Stimulated activated CD8-positive, alpha-beta memory T cell treated with anti-CD3 and anti-CD28 coated beads, Interleukin-2, amount 100 ng/mL, for 1 hour (primary cell): ENCODE measurements at regions not wholly inside any gene's neighbourhood (a gene's known extent, or its start where the extent isn't known, plus 50 kb on each side); places are given as distances from the start of the nearest gene placed in this dataset.
"Not testable (repeated sequence)": the region's sequence is repeated elsewhere in the genome, so short reads cannot be mapped to it uniquely, and the experiment has no call there.

Experiments
- DNase-seq, 2 donors: peaks; one replicate each; pipeline ENCODE4 v3.0.0-alpha.2; 2020; ENCODE audit warnings: low read depth in 2 of 2

DNA sequence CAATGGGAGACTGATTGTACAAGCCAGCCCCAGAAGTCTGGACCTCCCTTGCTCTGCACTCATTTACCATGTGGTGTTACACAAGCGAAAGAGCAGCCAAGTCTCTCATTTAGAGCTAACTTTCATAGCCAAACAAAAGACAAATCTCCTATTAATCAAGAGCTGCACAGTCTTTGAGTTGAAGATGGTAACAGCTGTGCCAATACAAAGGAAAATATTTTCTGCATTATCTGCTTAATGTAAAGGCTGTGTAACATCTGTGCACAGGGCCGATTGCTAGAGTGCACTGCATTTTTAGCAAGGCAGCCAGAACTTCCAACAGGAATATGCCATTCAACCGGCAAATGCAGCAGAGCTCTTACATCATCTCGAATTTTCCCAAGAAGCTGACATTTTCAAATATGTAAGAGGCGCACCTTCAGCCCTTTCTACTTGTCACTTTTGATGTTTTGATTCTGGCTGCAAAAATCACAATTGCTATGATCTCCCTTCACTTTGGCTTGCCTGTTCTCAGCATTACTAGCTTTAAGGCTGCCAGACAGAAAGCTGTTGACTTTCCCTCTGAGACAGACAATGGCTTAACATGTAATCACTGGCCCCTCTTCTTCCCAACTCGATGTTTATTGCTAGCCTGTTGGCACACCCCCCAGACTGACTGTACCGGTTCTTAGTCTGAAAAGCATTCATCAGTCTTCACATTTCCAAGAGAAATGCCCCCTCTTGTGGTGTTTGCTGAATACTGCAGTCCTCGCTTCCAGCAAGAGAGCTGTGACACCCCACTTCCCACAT is 96.9 kb upstream of the TANK start:
- DNase-seq = peak; percentile 33

DNA sequence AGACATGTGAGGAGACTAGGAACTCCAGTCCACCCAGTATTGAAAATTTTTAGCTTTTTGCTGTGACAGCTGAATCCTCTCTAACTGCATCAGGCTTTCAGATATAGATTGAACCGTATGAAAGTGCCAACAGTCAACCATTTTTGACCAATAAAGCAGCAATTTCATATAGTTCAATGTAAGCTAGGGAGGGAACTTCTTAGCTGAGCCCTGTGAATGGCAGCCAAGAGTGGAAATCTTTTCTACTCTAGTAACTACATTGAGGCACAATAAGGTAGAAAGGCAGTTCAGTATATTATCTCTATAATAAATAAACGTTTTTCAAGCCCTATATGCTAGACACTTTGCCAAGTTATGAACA is 96.3 kb upstream of the TANK start:
- no peak for DNase-seq

DNA sequence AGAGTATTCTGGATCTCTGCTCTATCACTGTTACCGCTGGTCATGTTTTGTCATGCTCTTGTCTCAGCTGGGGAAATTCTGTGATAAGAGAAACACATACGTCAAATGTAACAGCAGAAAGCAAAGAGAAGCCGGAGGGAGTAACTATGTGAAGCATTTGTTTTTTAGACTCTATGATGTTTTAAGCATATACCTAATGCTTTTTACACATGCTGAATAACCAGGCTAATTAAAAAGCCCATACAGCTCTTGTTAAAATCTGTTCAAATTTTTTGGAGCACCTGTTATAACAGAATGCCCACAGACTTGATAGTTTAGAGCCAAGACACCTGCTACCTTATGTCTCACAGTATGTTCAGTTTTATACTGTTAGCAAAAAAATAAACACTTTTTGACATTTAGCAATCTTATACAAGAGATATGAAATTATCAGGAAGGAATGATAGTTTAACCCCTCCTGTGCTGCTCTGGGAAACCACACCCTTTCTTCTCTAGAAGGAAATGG is 92.3 kb upstream of the TANK start:
- no peak for DNase-seq

- no peak for DNase-seq
Observed at GRCh38 chr2:161068670-161069069, 91.6 kb upstream of the TANK start.

DNA sequence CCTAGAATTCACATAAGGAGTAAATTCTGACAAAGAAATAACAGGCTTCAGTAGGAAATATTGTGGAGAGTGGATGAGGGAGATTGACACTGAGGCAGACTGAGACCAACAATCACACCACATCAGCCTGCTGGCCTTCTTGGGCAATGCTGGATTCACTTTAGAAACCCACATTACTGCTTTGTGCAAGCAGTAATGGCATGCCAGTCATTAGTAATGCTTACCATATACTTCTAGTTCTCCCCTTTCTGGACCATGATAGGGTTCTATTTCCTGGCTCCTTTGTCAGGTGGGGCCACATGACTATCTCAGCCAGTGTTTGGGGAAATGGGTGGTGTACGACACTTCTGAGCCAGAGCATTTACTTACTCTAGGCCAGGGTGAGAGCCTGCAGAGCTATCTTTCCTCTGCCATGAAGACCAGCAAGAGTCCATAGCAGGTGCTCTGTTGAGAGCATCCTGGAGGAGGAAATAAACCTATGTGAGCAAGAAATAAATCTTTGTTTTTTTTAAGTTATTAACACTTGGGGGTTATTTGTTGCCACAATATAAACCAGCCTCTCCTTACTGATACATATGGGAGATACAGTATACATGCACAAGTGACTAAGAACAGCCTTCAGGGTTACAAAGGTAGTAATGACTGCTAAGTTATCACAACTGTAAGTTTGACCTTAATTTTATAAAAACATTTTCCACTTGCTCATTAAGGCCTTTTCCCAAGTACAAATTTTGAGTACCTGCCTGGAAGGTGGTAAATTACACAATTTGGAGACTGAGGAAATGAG is 89.3 kb upstream of the TANK start:
- no peak for DNase-seq

DNA sequence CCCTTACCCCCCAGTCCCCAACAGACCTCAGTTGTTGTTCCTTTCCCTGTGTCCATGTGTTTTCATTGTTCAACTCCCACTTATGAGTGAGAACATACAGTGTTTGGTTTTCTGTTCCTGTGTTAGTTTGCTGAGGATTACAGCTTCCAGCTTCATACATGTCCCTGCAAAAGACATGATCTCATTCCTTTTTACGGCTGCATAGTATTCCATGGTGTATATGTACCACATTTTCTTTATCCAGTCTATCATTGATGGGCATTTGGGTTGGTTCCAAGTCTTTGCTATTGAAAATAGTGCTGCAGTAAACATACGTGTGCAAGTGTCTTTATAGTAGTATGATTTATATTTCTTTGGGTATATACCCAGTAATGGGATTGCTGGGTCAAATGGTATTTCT is 87.8 kb upstream of the TANK start:
- DNase-seq = not testable (repeated sequence)

DNA sequence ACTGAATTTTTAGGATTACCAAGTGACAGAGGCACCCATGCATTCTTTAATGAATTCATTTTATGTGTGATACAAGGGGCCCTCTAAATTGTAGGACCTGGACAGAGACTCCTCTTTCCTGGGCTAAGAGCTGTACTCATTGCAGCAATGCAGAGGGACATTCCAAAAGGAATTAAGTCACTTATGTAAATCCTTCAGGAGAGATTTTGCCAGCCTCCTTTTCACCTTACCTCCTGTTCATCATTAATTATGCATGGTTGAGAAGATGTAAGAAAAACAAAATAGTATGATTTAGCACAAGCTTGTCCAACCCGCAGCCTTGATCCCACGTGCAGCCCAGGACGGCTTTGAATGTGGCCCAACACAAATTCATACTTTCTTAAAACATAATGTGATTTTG is 84.5 kb upstream of the TANK start:
- DNase-seq = no peak

- DNase-seq = no peak
Observed at GRCh38 chr2:161076936-161077335, 83.3 kb upstream of the TANK start.

GRCh38 chr2:161077367-161078210 is 82.6 kb upstream of the TANK start:
- DNase-seq = peak; percentile 19 to 20

DNA sequence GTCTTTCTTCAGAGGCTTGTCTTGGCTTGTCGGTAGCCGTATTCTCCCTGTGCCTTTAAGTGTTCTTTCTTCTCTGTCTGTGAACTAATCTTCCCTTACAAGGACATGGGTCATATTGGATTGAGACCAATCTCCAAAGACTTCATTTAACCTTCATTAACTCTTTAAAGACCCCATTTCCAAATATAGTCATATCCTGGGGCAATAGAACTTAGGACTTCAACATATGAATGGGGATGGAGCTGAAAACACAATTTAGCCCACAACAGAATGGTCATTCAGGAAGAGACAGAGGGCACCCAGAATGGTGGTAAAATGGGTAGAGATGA is 82.1 kb upstream of the TANK start:
- no peak for DNase-seq

DNA sequence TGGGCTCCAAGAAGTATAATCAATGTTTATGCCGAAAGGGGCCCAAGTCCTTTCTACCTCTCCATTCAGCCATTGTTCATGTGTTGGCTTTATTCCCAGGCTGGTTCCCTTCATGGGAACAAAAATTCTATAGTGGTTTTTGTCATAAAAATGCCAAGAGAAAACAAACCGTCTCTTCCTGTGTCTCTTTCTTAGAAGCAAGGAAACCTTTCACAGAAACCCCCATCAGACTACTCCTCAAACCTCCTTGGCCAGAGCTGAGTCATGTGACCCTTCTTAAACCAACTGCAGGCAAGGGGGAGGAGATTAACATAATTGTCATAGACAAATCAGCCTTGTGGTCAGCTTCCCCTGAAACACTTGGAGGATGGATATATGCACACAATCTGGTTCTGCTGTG is 75.1 kb upstream of the TANK start:
- no peak for DNase-seq

GRCh38 chr2:161088658-161089350 is 71.4 kb upstream of the TANK start:
- DNase-seq = no peak

- DNase-seq = no peak
Observed at GRCh38 chr2:161090411-161090810, 69.8 kb upstream of the TANK start.

- DNase-seq = no peak
Observed at GRCh38 chr2:161095314-161095713, 64.9 kb upstream of the TANK start.

- no peak for DNase-seq
Observed at GRCh38 chr2:161096336-161096735, 63.9 kb upstream of the TANK start.

GRCh38 chr2:161097157-161097556 is 63.1 kb upstream of the TANK start:
- DNase-seq = no peak

DNA sequence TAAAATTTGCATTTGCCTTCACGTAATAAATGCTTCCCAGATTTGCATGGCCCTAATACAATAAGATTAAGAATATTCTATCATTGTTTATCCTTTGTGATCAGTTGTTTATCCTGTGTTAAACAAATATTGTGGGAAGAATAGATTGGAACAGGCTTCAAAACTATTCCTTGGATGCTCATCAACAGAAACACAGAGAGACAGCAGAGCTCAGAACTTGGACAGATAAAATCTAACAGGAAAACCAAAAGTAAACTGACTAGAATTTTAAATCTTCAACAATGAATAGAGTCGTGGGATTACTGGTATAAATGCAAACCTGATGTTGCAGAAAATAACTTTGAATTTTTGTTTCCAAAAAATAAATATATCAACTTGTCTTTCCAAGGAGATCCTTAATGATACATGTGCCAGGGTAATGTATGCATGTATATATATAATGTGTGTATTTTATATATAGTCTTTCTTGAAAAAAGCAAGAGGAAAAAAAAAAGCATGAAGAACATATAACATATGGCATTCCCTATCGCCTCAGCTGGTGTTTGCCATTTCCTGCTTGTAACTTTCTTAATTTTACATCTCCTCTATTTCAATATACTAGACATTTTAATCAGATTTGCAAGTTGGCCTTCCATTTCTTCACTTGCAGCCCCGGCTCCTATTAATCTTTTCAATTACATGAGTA is 59.9 kb upstream of the TANK start:
- DNase-seq = no peak

DNA sequence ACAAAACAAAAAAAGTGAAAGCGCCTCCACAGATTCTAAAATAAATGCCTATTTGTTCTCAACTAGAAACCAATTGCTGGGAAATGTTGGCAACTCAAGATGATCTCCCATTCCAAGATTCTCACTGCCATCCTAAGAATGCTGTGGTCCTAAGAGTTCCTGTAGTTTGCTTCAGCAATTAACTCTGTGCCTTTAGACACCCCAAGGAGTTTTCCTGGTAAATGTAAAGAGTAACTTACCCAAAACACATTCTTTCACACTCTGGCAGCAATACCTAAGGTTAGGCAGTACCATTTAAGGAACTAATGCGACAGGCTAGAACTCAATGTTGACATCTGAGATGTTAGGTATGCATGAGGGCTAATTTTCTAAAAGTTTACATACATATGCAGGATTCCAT is 58.8 kb upstream of the TANK start:
- no peak for DNase-seq

- no peak for DNase-seq
Observed at GRCh38 chr2:161102770-161103450, 57.3 kb upstream of the TANK start.

DNA sequence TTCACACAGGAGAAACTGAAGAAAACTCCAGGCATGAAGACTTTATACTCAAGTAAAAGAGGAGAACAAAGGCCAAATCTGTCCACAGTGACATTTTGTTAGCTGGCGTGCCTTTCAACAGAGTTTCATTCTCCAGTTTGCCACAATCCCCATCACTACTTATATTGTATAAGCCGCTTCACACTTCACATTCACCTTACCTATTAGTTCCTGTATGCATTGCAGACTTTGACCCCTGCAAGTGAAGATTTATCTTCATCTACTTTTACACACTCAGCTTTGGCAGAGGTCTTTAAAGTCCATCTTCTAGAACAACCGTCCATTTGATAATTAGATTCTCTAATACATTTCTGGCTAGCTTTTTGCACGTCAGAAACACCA is 56.8 kb upstream of the TANK start:
- DNase-seq = no peak
